HG03097 (cell line): ENCODE measurements at regions not wholly inside any gene's neighbourhood (a gene's known extent, or its start where the extent isn't known, plus 50 kb on each side); places are given as distances from the start of the nearest gene placed in this dataset.

Source experiments
- ATAC-seq: cut with Tn5 transposase; IDR thresholded peaks from one replicate; pipeline ENCODE4 v1.9.1; 2021; ENCODE audit not compliant: unreplicated experiment, low FRiP score

GRCh38 chr1:219292341-219292740 is 118.7 kb downstream of the LYPLAL1 start:
- ATAC-seq, result no peak

- ATAC-seq, result no peak
Observed at GRCh38 chr1:219289171-219289570, 115.5 kb downstream of the LYPLAL1 start.

- ATAC-seq, result no peak
Observed at GRCh38 chr1:219283541-219283940, 109.9 kb downstream of the LYPLAL1 start.

GRCh38 chr1:219281831-219282230 is 108.2 kb downstream of the LYPLAL1 start:
- ATAC-seq, result no peak

GRCh38 chr1:219279017-219279770 is 105.5 kb downstream of the LYPLAL1 start:
- no peak for ATAC-seq

GRCh38 chr1:219278288-219278687 is 104.6 kb downstream of the LYPLAL1 start:
- no peak for ATAC-seq

GRCh38 chr1:219277304-219278105 is 103.8 kb downstream of the LYPLAL1 start:
- ATAC-seq, result no peak

GRCh38 chr1:219276049-219276738 is 102.5 kb downstream of the LYPLAL1 start:
- ATAC-seq, result no peak

GRCh38 chr1:219273088-219273686 is 99.5 kb downstream of the LYPLAL1 start:
- ATAC-seq, result no peak

GRCh38 chr1:219271818-219272535 is 98.3 kb downstream of the LYPLAL1 start:
- ATAC-seq, result no peak

GRCh38 chr1:219269171-219269570 is 95.5 kb downstream of the LYPLAL1 start:
- no peak for ATAC-seq

- ATAC-seq, result no peak
Observed at GRCh38 chr1:219266524-219266923, 92.8 kb downstream of the LYPLAL1 start.

- ATAC-seq, result no peak
Observed at GRCh38 chr1:219265026-219265515, 91.4 kb downstream of the LYPLAL1 start.

- no peak for ATAC-seq
Observed at GRCh38 chr1:219264561-219264960, 90.9 kb downstream of the LYPLAL1 start.
